Neuronal stem cell (in vitro differentiated cells): ENCODE measurements at regions not wholly inside any gene's neighbourhood (a gene's known extent, or its start where the extent isn't known, plus 50 kb on each side); places are given as distances from the start of the nearest gene placed in this dataset.

Experiments used
- DNase-seq: peaks from one replicate; pipeline ENCODE4 v3.0.0-alpha.2; 2013; ENCODE audit warnings: low spot score
- H2AFZ ChIP-seq: one replicate; pipeline ENCODE4 v1.6.1; 2013; ENCODE audit warnings: mild to moderate bottlenecking, low read length, inconsistent platforms
- H2AK5ac ChIP-seq: 2 replicates; pipeline ENCODE4 v1.6.1; 2013; ENCODE audit warnings: low read depth, mild to moderate bottlenecking, inconsistent platforms, low read length, moderate library complexity, mixed read lengths
- H2BK120ac ChIP-seq: 2 replicates; pipeline ENCODE4 v1.6.1; 2013; ENCODE audit warnings: low read depth, mild to moderate bottlenecking, inconsistent platforms, low read length, moderate library complexity, mixed read lengths
- H2BK12ac ChIP-seq: one replicate; pipeline ENCODE4 v1.6.1; 2013; ENCODE audit warnings: low read length, inconsistent platforms
- H2BK15ac ChIP-seq: 2 replicates; pipeline ENCODE4 v1.6.1; 2013; ENCODE audit warnings: mild to moderate bottlenecking, low read length, inconsistent platforms, mixed read lengths
- H2BK5ac ChIP-seq: one replicate; pipeline ENCODE4 v1.6.1; 2013; ENCODE audit warnings: inconsistent platforms, mild to moderate bottlenecking, low read length, moderate library complexity
- H3K14ac ChIP-seq: one replicate; pipeline ENCODE4 v1.6.1; 2013; ENCODE audit warnings: low read length, inconsistent platforms
- H3K18ac ChIP-seq: 2 replicates; pipeline ENCODE4 v1.6.1; 2013; ENCODE audit warnings: low read length, inconsistent platforms
- H3K23ac ChIP-seq: 2 replicates; pipeline ENCODE4 v1.6.1; 2013; ENCODE audit warnings: low read depth, mild to moderate bottlenecking, mixed read lengths, low read length, inconsistent platforms; ENCODE audit not compliant: poor library complexity
- H3K27ac ChIP-seq: replicated peaks from 3 replicates; pipeline ENCODE4 v1.5.1; 2013; ENCODE audit warnings: low read length, inconsistent platforms
- H3K27me3 ChIP-seq, 3 experiments: 2 replicates each; pipeline ENCODE4 v1.6.1; 2013; ENCODE audit warnings: low read length in 3 of 3, mild to moderate bottlenecking in 2 of 3, inconsistent platforms in 1 of 3, low read depth in 1 of 3, mixed read lengths in 1 of 3, moderate library complexity in 1 of 3; ENCODE audit not compliant: control insufficient read depth in 3 of 3, insufficient read depth in 3 of 3
- H3K36me3 ChIP-seq, 2 donors: replicated peaks in 1 of 2; 2 replicates each; pipeline ENCODE4 v1.6.1; 2013; ENCODE audit warnings: low read length in 2 of 2; ENCODE audit not compliant: control insufficient read depth in 2 of 2, insufficient read depth in 2 of 2
- H3K4ac ChIP-seq: 2 replicates; pipeline ENCODE4 v1.6.1; 2013; ENCODE audit warnings: inconsistent platforms, mild to moderate bottlenecking, low read length, moderate library complexity
- H3K4me1 ChIP-seq, 2 donors: 1 replicate in 1 of 2; 2 replicates in 1 of 2; pipeline ENCODE4 v1.6.1; 2013; ENCODE audit warnings: low read length in 2 of 2, low read depth in 1 of 2; ENCODE audit not compliant: control insufficient read depth in 2 of 2, insufficient read depth in 1 of 2
- H3K4me2 ChIP-seq: one replicate; pipeline ENCODE4 v1.6.1; 2013; ENCODE audit warnings: mild to moderate bottlenecking, low read length, inconsistent platforms; ENCODE audit not compliant: insufficient read depth, poor library complexity, severe bottlenecking
- H3K4me3 ChIP-seq, 2 donors: 2 replicates each; pipeline ENCODE4 v1.5.1; 2013; ENCODE audit warnings: low read length in 2 of 2, mild to moderate bottlenecking in 2 of 2, inconsistent platforms in 1 of 2, moderate library complexity in 1 of 2
- H3K79me1 ChIP-seq: one replicate; pipeline ENCODE4 v1.6.1; 2013; ENCODE audit warnings: low read depth, mild to moderate bottlenecking, inconsistent platforms, low read length, moderate library complexity
- H3K9ac ChIP-seq: one replicate; pipeline ENCODE4 v1.6.1; 2013; ENCODE audit warnings: mild to moderate bottlenecking, low read depth, low read length, inconsistent platforms; ENCODE audit not compliant: poor library complexity
- H3K9me3 ChIP-seq, 2 donors: replicated peaks in 1 of 2; 2 replicates each; pipeline versions ENCODE3 to v1.6.1; 2013; ENCODE audit warnings: low read length in 2 of 2, mild to moderate bottlenecking in 2 of 2, inconsistent platforms in 1 of 2, low read depth in 1 of 2, mixed read lengths in 1 of 2, moderate library complexity in 1 of 2; ENCODE audit not compliant: control insufficient read depth in 2 of 2, insufficient read depth in 1 of 2
- H4K8ac ChIP-seq: one replicate; pipeline ENCODE4 v1.6.1; 2013; ENCODE audit warnings: low read depth, mild to moderate bottlenecking, inconsistent platforms, low read length, moderate library complexity
- H4K91ac ChIP-seq: one replicate; pipeline ENCODE4 v1.6.1; 2013; ENCODE audit warnings: low read length, low read depth, mild to moderate bottlenecking, inconsistent platforms; ENCODE audit not compliant: poor library complexity
- WGBS, 2 donors: extraction: QIAGEN DNeasy Blood & Tissue Kit; methylation state at CpG; one replicate each; pipeline ENCODE4 v1.1.7; 2013; ENCODE audit warnings: missing lambda C conversion rate in 2 of 2, mixed read lengths in 1 of 2; ENCODE audit not compliant: insufficient read length in 2 of 2, insufficient replicate concordance in 1 of 2; ENCODE audit errors: extremely low coverage in 2 of 2; 5-methylcytosine and 5-hydroxymethylcytosine counted together

DNA sequence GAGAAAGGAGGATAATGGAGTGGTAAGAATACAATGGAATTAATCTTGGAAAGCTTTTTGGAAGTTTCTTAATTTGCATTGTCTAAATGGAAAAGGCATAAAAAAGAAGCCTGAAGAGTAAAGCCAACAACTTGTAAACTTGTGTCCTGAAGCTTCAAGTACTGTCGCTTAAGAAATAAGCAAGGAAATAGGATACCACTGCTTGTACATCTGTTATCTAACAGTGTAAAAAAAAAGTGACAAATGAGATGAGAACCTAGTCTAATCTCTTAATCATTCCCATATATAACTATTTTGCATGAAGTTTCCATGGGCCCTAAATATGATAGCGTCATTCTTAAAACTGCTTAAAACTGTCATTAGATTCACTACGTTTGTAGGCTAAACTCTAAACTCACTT lies 134.0 kb upstream of the DYRK2 start:
- Histone ChIP-seq H2BK5ac (no peak overlapping the region), H3K23ac (no peak overlapping the region), H3K79me1 (no peaks in the 10 kb centered on the region), H2AFZ (no peak overlapping the region), H3K9me3 (no peaks in the 10 kb centered on the region), H4K91ac (no peak overlapping the region), H2AK5ac (no peak overlapping the region), H3K4me1 (no peaks in the 10 kb centered on the region), H2BK15ac (no peak overlapping the region), H2BK120ac (no peak overlapping the region), H3K9ac (no peak overlapping the region), H3K18ac (no peak overlapping the region), H3K36me3 (no peaks in the 10 kb centered on the region), H3K4ac (no peak overlapping the region), H3K4me3 (no peak overlapping the region), H3K27ac (no peak overlapping the region), H4K8ac (no peak overlapping the region), H2BK12ac (no peak overlapping the region), H3K4me2 (no peak overlapping the region), H3K14ac (no peak overlapping the region), H3K27me3 (peaks cover 0 to 7% (median 0%) of the 10 kb centered on the region in 3 experiments)
- WGBS, 2 donors: no CpG with 5 or more reads among the region's 3 CpGs
- DNase-seq: no peak

DNA sequence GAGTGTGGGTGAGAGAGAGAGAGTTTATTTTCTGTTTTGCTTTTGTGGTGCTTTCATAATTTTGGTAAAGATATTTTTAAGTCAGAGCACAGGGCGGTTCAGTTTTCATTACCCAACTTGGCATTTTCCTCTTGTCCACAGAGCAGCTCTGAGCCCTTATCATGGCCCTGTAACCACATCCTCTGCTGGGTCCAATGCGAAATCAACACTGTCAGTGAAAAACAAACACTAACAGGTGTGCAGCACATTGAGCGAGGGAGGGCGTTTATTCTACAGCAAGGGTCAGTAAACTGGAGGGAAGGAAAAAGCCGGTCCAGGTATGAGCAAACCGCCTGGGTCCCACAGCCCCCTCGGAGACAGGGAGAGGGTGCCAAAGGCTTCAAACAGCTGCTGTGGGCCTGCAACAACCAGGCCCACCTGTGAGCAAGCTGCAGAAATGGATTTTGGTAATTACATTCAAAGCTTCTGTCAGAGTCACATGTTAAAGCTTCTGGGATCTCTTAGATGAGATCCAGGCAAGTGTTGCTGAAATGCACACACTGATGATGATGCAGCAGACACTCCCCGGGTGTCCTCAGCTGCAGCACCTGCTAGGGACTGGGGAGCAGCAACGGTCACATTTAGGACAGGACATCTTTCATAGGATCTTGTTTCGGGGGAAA lies 132.7 kb upstream of the DYRK2 start:
- Histone ChIP-seq H3K9ac (no peak overlapping the region), H3K9me3 (no peaks in the 10 kb centered on the region), H3K27me3 (peaks cover 0 to 11% (median 0%) of the 10 kb centered on the region in 3 experiments), H3K4ac (no peak overlapping the region), H3K4me2 (no peak overlapping the region), H2AK5ac (peak overlapping the region; percentile 5), H3K4me3 (no peak overlapping the region), H2BK15ac (no peak overlapping the region), H3K4me1 (peaks cover 0 to 4% of the 10 kb centered on the region in 2 donors), H4K91ac (no peak overlapping the region), H2AFZ (no peak overlapping the region), H3K27ac (no peak overlapping the region), H3K79me1 (no peaks in the 10 kb centered on the region), H2BK12ac (no peak overlapping the region), H3K14ac (no peak overlapping the region), H3K23ac (no peak overlapping the region), H3K36me3 (no peaks in the 10 kb centered on the region), H2BK120ac (no peak overlapping the region), H4K8ac (no peak overlapping the region), H3K18ac (no peak overlapping the region), H2BK5ac (no peak overlapping the region)
- WGBS, 2 donors: no CpG with 5 or more reads among the region's 10 CpGs
- no peak for DNase-seq

DNA sequence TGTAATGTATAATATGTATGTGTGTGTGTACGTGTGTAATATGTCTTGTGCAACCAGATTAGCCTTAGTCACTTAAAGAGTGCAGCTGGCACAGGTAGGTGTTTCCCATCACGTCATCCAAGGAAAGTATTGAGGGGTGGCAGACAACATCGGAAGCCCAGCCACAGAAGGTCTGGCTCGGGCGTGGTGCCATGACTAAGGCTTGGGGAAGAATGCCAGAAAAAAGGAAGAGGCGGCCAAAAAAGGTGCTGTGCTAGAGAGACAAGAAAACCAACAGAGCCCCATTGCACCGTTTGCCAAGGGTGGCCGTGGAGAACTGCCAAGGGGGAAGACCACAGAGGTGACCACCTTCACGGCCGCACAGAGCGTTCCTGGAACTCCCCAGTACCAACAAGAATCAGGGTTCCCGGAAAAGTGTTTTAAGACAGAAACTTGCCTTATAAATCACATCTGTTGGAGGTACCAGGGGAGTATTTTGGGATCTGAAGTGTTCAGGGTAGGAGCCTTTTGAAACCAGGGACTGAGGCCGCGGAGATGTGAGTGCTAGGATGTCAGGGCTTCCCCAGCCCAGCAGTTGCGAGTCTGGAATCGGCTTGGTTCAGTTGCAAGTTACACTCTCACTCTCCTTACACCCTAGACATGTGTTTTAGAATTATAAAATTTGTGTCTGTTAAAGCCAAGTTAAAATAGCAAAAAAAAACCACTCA lies 131.2 kb upstream of the DYRK2 start:
- Histone ChIP-seq H3K27ac (no peak overlapping the region), H2BK120ac (no peak overlapping the region), H3K9me3 (no peaks in the 10 kb centered on the region), H4K8ac (no peak overlapping the region), H2BK12ac (no peak overlapping the region), H2AFZ (no peak overlapping the region), H2BK5ac (peak overlapping the region; percentile 8), H3K27me3 (peaks cover 0 to 8% (median 0%) of the 10 kb centered on the region in 3 experiments), H3K4me3 (no peak overlapping the region), H3K9ac (no peak overlapping the region), H3K4me1 (peaks cover 0 to 4% of the 10 kb centered on the region in 2 donors), H2AK5ac (no peak overlapping the region), H3K18ac (no peak overlapping the region), H3K4me2 (no peak overlapping the region), H3K36me3 (no peaks in the 10 kb centered on the region), H3K14ac (no peak overlapping the region), H4K91ac (no peak overlapping the region), H2BK15ac (no peak overlapping the region), H3K4ac (no peak overlapping the region), H3K23ac (no peak overlapping the region), H3K79me1 (no peaks in the 10 kb centered on the region)
- no CpG with 5 or more reads among the region's 16 CpGs for WGBS, 2 donors
- DNase-seq: no peak
